IMR-90 (cell line): ENCODE measurements at regions not wholly inside any gene's neighbourhood (a gene's known extent, or its start where the extent isn't known, plus 50 kb on each side); places are given as distances from the start of the nearest gene placed in this dataset.
"Not testable (repeated sequence)": the region's sequence is repeated elsewhere in the genome, so short reads cannot be mapped to it uniquely, and the experiment has no call there.

Experiments
- ATAC-seq: fragments of 200-7000 bp; cut with Tn5 transposase; 2 replicates; pipeline ENCODE4 v1.9.1; 2020; ENCODE audit warnings: low read depth, mild to moderate bottlenecking, moderate library complexity
- BruUV-seq: library from RNA; stranded (reverse); fragments of 400-500 nt; replicated peaks from 2 replicates; lab custom pipeline; 2021; lab: Mats Ljungman, UMichigan
- CTCF ChIA-PET: fragments of 300-600 bp; formaldehyde crosslinking; extraction: SDS; loops from one replicate; lab custom pipeline; 2021; ENCODE audit warnings: antibody characterized with exemption; lab: Yijun Ruan, JAX
- POLR2A ChIA-PET: fragments of 300-600 bp; sonication (Branson Sonifier 250); formaldehyde crosslinking; loops from one replicate; lab custom pipeline; 2022; ENCODE audit warnings: antibody characterized with exemption; ENCODE audit not compliant: unreplicated experiment; lab: Charles Lee
- DNase-seq: peaks from one replicate; pipeline ENCODE4 v3.0.0; 2013
- H2AFZ ChIP-seq: replicated peaks from 2 replicates; pipeline ENCODE3; 2013; ENCODE audit warnings: low read length, mild to moderate bottlenecking; ENCODE audit not compliant: poor library complexity
- H2AK5ac ChIP-seq: 2 replicates; pipeline ENCODE4 v1.6.1; 2013; ENCODE audit warnings: low read depth, low read length, inconsistent platforms
- H2AK9ac ChIP-seq: replicated peaks from 2 replicates; pipeline ENCODE3; 2013; ENCODE audit warnings: mild to moderate bottlenecking, low read depth, low read length, moderate library complexity; ENCODE audit not compliant: poor library complexity
- H2BK120ac ChIP-seq: 2 replicates; pipeline ENCODE4 v1.6.1; 2013; ENCODE audit warnings: low read depth, low read length, inconsistent platforms
- H2BK15ac ChIP-seq: 3 replicates; pipeline ENCODE4 v1.6.1; 2013; ENCODE audit warnings: low read depth, low read length, inconsistent platforms
- H2BK20ac ChIP-seq: 2 replicates; pipeline ENCODE4 v1.6.1; 2013; ENCODE audit warnings: low read depth, mild to moderate bottlenecking, inconsistent platforms, low read length, moderate library complexity
- H2BK5ac ChIP-seq: 2 replicates; pipeline ENCODE4 v1.6.1; 2013; ENCODE audit warnings: mild to moderate bottlenecking, low read depth, low read length, inconsistent platforms; ENCODE audit not compliant: poor library complexity, severe bottlenecking
- H3K14ac ChIP-seq: replicated peaks from 2 replicates; pipeline ENCODE4 v1.6.1; 2013; ENCODE audit warnings: low read depth, low read length, inconsistent platforms
- H3K18ac ChIP-seq: 2 replicates; pipeline ENCODE4 v1.6.1; 2013; ENCODE audit warnings: low read depth, low read length, control low read depth
- H3K23ac ChIP-seq: 2 replicates; pipeline ENCODE4 v1.6.1; 2013; ENCODE audit warnings: low read depth, low read length, inconsistent platforms
- H3K27ac ChIP-seq: 2 replicates; pipeline ENCODE4 v1.5.1; 2013; ENCODE audit warnings: mild to moderate bottlenecking, control low read depth, low read length; ENCODE audit not compliant: insufficient read depth
- H3K27me3 ChIP-seq: 2 replicates; pipeline ENCODE4 v1.6.1; 2013; ENCODE audit warnings: low read length; ENCODE audit not compliant: control insufficient read depth, insufficient read depth
- H3K36me3 ChIP-seq: 2 replicates; pipeline ENCODE4 v1.6.1; 2013; ENCODE audit warnings: low read length, mixed read lengths; ENCODE audit not compliant: control insufficient read depth, insufficient read depth
- H3K4ac ChIP-seq: 2 replicates; pipeline ENCODE4 v1.6.1; 2013; ENCODE audit warnings: low read depth, low read length, inconsistent platforms
- H3K4me1 ChIP-seq: 2 replicates; pipeline ENCODE4 v1.6.1; 2013; ENCODE audit warnings: low read length, mixed read lengths; ENCODE audit not compliant: control insufficient read depth, insufficient read depth
- H3K4me2 ChIP-seq: 2 replicates; pipeline ENCODE4 v1.6.1; 2013; ENCODE audit warnings: low read depth, mild to moderate bottlenecking, control low read depth, low read length, moderate library complexity
- H3K4me3 ChIP-seq: 2 replicates; pipeline ENCODE4 v1.5.1; 2013; ENCODE audit warnings: low read depth, mild to moderate bottlenecking, control low read depth, low read length, moderate library complexity; ENCODE audit not compliant: insufficient read depth
- H3K56ac ChIP-seq: 2 replicates; pipeline ENCODE4 v1.6.1; 2013; ENCODE audit warnings: low read length, inconsistent platforms; ENCODE audit not compliant: insufficient read depth; ENCODE audit errors: extremely low read depth
- H3K79me1 ChIP-seq, 2 experiments: 2 replicates each; pipeline ENCODE4 v1.6.1; 2013; ENCODE audit warnings: low read length in 2 of 2, inconsistent platforms in 1 of 2, low read depth in 1 of 2
- H3K9ac ChIP-seq: 2 replicates; pipeline ENCODE4 v1.6.1; 2013; ENCODE audit warnings: low read depth, low read length, control low read depth
- H3K9me1 ChIP-seq: 2 replicates; pipeline ENCODE4 v1.6.1; 2013; ENCODE audit warnings: low read length, inconsistent platforms; ENCODE audit not compliant: insufficient read depth
- H3K9me3 ChIP-seq: 2 replicates; pipeline ENCODE4 v1.6.1; 2013; ENCODE audit warnings: low read length; ENCODE audit not compliant: control insufficient read depth, insufficient read depth
- H4K20me1 ChIP-seq: 2 replicates; pipeline ENCODE4 v1.6.1; 2013; ENCODE audit warnings: low read length, inconsistent platforms; ENCODE audit not compliant: insufficient read depth
- H4K5ac ChIP-seq: 2 replicates; pipeline ENCODE4 v1.6.1; 2013; ENCODE audit warnings: mild to moderate bottlenecking, low read depth, low read length, control low read depth
- H4K8ac ChIP-seq, 2 experiments: 2 replicates each; pipeline ENCODE4 v1.6.1; 2013; ENCODE audit warnings: low read depth in 2 of 2, low read length in 2 of 2, control low read depth in 1 of 2, inconsistent platforms in 1 of 2
- H4K91ac ChIP-seq: 2 replicates; pipeline ENCODE4 v1.6.1; 2013; ENCODE audit warnings: low read depth, low read length, inconsistent platforms; ENCODE audit not compliant: insufficient read depth
- WGBS, 2 experiments: methylation state at CpG; one replicate each; pipeline versions ENCODE4 v1.1.5 to v1.1.7; 2013; ENCODE audit warnings: missing lambda C conversion rate in 2 of 2; ENCODE audit not compliant: insufficient read length in 1 of 2; ENCODE audit errors: extremely low coverage in 2 of 2; 5-methylcytosine and 5-hydroxymethylcytosine counted together
- dilution Hi-C: fragments of 300-500 bp; cut with HindIII; formaldehyde crosslinking; loops from one replicate; pipeline ENCODE4 v1.14.3; 2018; ENCODE audit warnings: low sequenced_read_pairs; ENCODE audit not compliant: unreplicated experiment
- in situ Hi-C: fragments of 300-500 bp; cut with MboI; formaldehyde crosslinking; loops from 3 replicates; pipeline ENCODE4 v1.14.3; 2019; ENCODE audit warnings: low sequenced_read_pairs, inconsistent platforms, mixed read lengths
- intact Hi-C: fragments of 100-400 bp; cut with micrococcal nuclease; formaldehyde crosslinking; loops from 2 replicates; pipeline ENCODE4 v1.10.0; 2022

DNA sequence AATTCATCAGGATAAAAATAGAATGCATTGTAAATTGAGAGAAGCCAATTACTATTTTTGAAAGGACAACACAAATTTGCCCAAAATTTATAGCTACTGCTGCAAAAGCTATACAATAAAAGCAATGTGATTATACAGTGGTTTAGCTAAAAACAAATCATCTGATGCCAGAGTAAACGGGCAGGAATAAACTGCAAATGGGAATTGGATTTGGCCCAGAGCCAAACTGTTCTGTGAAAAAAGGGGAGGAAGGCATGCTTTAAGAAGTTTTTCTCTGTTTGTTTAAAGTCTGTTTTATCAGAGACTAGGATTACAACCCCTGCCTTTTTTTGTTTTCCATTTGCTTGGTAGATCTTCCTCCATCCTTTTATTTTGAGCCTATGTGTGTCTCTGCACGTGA, 317.5 kb downstream of the LMO7 start:
- H4K20me1 ChIP-seq, H3K18ac ChIP-seq, H2AK5ac ChIP-seq, H3K4ac ChIP-seq, ATAC-seq, H3K14ac ChIP-seq, H4K5ac ChIP-seq, CTCF ChIA-PET, H3K9me3 ChIP-seq, H3K56ac ChIP-seq, H3K9ac ChIP-seq, H3K79me1 ChIP-seq, dilution Hi-C loops, intact Hi-C loops, H2BK15ac ChIP-seq, H3K23ac ChIP-seq, H3K9me1 ChIP-seq, DNase-seq, BruUV-seq, H4K91ac ChIP-seq, POLR2A ChIA-PET, H3K4me3 ChIP-seq, H2AK9ac ChIP-seq, H3K27ac ChIP-seq, H2BK20ac ChIP-seq, H2BK5ac ChIP-seq, H4K8ac ChIP-seq, H3K36me3 ChIP-seq, H3K4me1 ChIP-seq, H2BK120ac ChIP-seq, H3K27me3 ChIP-seq, in situ Hi-C loops, H2AFZ ChIP-seq, H3K4me2 ChIP-seq: not testable (repeated sequence)
- WGBS, 2 experiments: no CpG with 5 or more reads among the region's 2 CpGs
